Activated CD8-positive, alpha-beta memory T cell treated with anti-CD3 and anti-CD28 coated beads, Interleukin-2, amount 50 U/mL, for 48 hours (primary cell): ENCODE measurements at regions not wholly inside any gene's neighbourhood (a gene's known extent, or its start where the extent isn't known, plus 50 kb on each side); places are given as distances from the start of the nearest gene placed in this dataset.

Source experiments
- DNase-seq: peaks from one replicate; pipeline ENCODE4 v3.0.0-alpha.2; 2020

DNA sequence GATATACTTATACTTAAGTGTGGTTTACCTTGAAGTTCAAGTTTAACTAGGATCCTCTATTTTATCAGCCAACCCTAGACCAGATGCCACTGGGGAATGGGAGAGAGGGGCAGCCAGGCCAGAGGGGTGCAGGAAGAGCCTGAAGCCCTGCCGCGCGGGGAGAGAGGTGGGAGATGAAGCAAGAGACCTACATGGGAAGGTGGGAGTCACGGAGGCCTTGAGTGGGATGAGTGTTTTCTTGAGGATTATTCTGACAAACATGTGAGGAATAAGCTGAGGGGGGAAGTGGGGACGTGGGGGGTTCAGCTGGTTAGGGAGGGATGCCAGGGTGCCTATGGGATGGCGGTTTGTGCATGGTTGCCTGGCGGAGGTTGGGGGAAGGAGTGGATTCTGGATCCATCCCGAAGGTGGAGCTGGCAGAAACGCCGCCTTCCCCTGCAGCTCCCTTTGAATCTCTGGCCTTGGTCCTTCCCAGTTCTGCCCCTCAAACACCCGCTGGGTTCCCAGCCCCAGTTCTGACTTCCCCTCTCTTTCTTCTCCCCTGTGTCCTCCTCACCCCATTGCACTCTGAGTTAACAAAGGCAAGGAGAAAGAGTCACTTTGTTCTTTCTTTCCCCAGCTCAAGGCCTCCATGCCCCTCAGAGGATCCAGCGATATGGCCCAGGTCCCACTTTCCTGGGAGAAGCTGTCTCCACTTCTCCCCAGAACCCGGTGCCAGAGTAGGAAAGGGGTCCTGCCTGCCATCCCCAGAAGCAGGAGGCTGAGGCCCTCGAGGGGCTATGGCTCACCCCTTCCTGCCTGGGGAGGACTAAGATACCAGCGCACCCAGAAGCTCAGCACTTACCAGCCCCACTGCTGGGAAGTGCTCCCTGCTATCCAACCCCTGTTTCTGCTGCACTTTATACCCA, 274.2 kb downstream of the UACA start:
- no peak for DNase-seq

DNA sequence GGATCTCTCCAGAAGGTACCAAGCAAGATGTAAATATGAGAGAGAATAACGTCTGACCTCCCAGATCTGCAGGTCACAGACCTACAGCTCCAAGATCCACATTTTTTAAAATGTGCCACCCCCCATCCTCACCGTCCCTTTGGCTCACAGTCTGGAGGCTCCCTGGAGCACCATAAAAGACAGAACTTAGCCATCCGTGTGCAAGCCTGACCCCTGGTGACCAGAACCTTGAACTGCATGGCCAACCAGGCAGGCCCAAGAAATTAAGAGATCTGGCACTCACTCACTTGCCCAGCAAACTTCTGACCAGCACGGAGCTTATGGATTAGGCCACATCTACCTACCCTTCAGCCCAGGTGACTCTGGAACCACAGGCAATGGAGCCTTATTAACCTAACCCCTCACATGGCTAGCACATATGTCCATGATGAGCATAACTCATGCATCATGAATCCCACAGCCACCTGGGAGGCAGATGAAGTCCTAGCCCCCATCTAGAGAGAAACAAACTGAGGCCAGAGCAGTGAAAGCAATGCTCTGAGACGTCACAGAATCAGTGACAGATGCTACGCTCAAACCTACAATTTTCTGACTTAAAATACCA, 275.3 kb downstream of the UACA start:
- peak; percentile 88 for DNase-seq

DNA sequence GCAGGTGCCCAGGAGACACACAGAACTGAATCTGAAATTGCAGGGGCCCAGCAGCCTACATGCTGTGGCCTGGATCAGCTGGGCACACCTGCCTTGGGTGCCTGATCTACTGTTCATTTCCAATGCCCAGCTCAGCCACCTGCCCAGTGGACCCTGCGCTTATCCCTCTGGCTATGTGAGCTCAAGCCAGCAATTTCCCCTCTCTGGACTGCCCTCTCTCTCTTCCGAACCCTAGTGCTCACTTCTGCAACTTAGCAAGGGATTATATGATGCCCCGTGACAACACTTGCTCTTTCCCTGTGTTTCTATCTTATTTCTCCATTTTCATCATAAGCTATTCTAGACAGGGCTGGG, 276.0 kb downstream of the UACA start:
- no peak for DNase-seq

DNA sequence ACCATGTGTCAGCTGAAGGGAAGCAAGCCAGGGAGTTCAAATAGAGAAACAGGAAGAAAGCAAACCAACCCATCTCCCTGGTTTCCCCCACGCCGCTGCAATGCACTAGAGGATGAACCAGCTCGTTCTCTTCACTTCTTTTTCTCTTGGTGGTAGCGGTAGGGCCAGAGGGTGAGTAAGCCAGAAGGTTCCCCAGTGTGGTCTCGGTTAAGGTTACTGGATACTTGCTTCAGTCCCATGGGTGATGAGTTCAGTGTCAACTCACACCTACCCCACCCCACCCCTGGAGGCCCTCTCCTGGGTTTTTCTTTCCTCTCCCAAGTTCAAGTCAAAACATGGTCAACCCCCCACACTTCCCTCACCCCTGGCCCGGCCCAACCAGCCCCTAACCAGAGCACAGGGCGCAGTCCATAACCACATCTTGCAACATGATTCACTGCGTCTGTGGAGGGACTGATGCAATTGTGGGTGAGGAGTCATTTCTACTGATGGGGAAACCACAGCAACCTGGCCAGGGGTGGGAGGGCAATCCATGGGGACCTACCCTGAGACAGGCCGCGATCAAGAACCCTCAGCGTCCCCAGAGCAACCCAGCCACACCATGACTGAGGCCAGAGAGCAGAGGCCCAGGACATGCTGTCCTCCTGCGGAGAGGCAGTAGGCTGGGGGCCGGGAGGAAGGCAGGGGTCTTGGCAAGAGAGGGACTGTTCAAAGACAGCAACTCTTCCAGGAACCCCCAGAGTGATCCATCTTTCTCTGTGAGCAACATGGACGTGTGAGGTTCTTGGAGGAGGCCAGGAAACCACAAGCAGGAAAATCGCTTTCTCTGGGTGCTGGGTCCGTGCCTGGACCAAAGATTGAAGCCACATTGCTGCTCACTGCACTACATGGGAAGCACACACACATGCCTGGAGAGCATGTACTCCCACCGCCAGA, 276.6 kb downstream of the UACA start:
- DNase-seq: peak; percentile 89

DNA sequence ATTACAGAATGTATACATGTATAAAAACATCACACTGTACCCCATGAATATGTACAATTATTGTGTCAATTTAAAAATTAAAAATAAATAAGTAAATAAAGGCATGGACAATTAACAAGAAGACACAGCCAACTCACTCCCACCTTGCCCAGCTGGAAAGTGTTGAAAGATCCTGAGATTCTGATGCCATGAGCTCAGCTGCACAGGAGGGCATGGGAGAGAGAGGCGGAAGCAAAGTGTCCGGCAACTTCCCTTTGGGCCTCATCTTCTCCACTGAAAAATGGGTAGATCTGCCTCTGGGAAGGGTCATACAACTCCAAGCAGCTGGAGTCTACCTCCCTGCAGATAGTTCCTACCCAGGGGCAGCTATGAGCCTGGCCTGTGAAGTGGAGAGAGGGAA, 277.3 kb downstream of the UACA start:
- DNase-seq: no peak

DNA sequence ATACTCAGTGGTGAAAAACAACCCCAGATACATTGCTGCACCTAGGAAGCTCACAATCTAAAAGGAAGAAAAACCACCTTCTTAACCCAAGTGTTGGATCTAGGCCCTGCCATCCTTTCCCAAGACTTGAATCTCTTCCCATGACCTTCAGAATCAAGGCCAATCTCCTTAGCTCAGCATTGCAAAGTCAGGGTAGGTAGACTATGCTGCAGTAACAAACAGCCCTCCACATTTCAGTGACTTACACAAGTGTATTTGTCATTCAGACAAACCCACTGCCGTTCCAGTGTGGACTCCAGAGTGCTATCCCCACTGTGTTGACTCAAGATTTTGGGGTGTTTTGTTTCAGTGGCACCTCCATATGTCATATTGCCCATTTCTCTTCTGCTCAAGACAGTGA, 278.4 kb downstream of the UACA start:
- DNase-seq: no peak

DNA sequence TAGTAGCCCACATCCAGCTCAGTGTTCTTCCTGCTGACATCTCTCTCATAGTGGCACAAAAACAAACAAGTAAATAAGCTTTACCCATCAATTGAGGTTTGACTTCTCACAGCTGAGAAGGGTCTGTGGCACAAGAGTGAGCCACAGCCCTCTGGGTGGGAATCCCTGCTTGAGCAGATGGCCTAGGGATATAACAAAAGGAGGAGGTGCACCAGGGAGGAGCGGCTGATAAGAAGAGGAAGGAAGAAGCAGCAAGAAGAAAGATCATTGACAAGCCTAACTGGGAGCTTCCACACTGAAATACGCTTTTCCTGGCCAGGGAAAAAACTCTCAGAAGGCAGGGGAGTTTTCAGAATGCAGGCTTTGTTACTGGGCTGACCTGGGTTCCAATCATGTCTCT, 279.8 kb downstream of the UACA start:
- DNase-seq: no peak

DNA sequence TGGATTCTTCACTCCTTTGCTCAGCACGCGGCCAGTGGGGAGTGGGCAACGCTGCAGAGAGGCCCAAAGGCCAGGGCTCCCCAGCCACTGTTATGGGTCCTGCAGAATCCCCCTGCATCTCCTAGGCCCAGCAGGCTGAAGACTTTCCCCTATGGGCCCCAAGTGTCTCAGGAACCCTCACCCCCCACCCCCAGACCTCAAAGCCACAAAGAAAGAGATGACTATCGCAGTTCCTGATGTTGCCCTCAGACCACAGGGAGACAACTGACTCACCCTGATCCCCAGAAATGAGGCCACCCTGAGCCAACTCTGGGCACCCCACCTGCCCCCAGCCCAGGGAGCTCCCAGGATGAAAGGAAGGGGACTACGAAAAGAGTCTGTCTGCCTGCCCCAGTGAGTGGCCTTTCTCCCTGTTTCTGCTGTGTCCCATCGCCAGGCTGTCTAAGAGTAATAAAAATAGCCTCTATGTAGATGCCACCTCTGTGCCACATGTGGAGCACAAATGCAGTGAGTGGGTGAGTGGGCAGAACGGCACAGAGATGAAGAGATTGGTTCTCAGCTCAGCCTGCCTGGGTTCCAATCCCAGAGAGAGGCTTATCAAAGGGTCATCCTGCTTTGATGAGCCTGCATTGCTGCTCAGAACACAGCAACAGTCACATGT, 283.0 kb downstream of the UACA start:
- DNase-seq: peak; percentile 80

DNA sequence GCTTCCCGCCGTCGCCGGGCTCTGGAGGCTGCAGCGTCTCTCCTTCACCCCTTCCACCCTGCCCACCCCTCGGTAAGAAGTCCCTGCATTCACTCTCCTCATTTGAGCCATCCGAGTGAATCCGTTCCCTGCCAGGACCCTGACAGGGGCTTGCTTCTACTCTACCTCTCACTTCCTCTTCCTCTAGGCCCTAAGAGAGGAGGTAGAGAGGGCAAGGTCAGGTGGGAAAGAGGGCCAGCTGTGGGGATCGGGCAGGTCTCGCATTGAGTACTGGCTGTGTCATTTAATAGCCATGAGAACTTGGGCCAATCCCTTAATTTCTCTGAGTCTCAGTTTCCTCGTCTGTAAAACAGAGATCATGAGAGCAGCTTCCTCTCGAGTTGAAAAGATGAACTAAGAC, 283.6 kb downstream of the UACA start:
- DNase-seq: no peak

DNA sequence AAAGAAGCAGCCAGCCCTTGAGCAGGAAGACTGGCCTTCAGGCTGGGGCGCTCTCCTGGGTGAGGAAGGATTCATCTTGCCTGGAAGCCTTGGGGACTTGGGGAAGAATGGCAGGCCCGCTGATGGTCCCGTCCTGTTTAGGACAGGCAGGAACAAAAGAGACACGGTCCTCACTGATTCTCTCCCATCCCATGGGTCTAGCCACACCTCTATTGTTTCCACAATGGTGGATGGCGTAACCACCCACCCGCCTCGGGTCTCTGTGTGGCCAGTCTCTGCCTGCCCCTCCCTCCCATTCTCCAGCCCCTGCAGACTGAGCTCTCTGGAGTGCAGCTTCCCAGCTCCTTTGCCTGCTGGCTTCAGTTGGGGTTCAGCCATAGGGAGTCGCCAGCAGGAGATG, 284.3 kb downstream of the UACA start:
- no peak for DNase-seq

DNA sequence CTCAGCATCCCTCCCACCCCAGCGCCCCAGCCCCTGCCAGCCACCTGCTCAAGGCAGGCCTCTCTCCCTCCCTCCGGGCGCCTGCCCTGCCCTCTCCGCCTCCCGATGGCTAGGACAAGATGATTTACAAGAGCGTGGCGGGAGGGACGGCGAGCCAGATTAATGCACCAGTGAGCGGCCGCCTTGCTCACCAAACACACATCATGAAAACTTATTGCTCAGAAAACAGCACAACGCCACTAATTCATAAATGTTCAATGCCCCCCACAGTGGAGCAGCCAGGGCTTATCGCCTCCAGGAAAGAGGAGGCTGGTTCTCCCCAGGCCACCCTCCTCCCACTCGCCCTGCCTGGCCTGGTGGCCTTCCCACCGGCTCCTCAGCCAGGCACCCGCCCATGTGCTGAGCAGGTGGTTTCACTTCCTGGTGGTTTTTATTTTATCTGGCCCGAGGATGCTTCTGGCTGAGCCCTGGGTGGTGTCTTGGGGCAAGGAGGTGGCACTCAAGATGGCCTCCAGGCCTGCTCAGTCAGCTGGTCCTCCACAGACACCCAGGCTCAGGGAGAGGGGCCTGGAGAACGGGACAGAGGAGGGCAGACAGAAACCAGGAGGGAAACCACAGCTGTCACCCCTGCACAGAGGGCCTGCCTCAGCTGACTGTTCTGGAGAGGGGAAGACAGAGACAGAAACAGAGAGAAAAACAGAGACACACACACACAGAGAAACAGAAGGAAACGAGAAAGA, 284.9 kb downstream of the UACA start:
- DNase-seq: no peak

DNA sequence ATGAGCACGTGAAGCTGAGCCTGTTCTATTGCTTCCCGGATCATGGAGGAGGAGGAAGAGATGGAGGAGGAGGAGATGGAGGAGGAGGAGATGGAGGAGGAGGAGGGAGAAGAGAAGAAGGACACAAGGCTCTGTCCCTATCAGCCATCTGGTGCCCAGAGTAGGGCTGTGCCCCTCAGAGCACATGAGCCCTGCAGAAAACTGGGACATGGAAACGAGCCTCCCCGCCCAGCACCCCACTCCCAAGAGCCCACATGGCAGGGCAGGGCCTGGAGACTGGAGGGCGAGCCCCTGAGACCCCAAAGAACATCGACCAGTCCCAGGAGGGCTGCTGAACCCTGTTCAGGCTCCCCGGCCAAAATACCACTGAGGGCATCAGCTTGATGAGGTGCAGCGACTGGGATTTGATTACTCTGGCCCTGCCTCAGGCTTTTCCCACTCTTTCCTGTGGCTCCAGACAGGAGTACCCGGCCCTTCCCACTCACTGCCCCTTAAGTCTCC, 285.6 kb downstream of the UACA start:
- no peak for DNase-seq

DNA sequence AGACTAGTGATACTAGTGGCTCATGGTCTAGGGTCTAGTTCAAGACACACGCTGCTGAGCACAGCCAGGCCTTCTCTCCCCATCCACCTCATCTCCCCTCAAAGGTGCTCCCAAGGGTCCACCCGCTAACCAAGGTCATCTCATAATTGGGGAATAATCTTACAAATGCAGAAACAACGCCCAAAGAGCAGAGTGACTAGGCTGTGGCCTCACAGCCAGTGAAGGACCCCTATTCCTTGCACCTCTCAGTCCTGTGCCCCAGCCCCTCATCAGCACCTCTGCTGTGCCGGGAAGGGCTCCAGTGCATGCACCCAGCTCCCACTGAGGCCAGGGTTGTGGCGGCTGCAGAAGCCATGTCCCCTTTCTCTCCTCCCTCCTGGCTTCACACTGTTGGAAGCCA, 286.9 kb downstream of the UACA start:
- no peak for DNase-seq

DNA sequence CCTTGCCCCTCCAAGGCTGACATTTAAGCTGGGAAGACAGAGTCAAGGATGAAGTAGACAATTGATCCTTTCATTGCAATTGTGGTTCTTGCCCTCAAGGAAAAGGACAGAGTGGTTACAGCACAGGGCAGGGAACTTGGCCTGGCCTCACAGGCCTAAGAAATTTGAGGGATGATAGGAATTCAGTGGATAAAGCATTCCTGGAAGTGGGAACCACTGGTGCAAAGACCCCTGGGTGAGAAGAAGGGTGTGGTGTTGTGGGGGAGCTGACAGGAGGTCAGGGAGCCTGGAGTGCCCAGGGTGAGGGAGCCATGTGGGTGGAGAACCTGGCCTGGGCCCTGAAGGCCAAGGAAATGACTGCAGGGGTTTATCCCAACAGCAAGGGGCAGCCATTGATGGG, 287.4 kb downstream of the UACA start:
- no peak for DNase-seq

DNA sequence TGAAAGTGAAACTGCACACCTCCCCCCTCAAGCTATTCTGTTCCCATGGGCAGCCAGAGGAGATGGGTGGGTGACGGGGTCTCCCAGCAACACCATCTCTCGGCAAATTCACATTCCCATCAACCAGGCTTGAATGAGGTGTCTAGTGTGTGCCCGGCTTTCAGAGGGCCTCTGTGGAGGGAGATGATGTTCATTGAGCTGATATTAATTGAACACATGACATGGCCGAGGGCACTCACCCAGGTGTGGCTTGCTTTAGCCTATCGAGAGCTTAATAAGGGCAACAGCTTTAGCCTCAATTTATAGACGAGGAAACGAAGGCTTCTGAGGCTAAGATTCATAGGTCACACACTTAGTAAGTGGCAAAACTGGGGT, 288.0 kb downstream of the UACA start:
- DNase-seq: no peak

DNA sequence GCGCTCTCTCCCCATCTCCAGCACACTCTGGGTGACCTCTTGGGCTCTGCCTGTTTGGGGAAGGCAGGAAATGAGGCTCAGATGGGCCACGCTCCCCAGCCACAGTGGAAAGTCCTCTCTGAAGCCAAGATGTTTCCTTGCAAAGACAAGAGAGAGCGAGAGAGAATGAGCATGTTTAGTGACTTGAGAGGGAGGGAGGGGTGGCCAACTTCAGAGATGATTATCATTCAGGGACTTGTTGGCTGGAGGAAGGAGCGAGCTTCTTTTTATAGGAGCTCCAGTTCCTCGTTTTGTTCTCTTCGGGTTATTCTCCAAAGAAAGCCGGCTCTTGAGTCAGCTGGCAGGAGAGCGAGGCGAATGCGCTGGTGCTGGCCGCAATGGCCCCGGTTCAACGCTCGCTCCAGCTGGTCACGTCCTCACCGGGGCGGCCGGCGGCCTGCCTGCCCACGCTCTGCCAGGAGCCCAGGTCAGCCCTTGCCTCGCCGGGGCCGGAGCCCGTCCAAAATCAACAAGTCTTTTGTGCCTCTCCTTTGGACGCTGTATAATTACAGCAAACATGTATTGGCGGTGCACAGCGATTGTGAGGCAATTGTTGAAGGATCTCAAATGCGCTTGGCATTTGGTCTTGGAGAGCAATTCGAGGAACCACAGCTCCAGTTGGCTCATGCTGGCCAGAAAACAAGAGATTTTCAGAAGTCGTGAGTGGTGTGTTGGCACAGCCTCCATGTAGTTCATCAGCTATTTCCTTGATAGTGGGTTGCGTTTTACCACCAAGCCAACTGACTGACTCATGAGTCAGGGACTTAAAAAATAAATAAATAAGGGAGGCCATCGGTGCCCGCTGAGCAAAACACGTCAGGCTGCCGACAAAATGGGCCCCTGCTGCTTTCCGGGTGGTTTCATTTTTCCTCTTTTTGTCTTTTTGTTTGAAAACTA, 288.6 kb downstream of the UACA start:
- DNase-seq: no peak

DNA sequence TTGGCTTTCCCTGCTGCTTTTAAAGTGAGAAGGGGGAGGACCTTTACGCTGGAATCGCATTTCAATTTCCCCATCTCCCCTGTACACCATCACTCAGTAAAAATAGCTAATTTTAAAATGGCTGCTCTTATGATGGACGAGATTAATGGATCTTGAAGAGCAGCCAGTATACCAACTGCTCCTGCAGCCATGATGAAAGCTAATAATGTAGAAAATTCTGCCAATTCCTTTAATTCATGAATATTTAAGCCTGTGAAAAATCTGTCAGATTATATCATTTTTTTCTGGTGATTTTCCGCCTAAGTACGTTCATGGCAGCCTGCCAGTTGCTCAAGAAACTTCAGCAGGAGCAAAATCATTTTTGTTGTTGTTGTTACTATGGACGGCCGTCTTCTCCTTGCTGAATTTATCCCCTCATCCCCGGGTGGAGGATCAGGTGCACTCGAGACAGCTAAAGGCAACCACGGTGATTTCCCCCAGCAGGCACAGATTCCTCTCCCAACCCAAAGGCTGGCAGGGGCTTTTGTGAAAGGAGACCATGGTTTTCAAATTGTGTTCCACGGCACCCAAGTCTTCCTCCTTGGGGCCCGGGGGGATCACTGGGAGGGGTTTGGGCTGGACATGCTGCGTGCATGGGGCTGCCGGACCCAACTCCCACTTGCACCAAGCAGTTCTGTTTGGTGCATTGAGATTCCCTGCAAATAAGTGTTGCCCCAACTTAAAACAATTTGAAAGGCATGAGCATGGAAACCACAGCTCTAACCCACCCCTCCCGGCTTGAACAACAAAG, 289.6 kb downstream of the UACA start:
- DNase-seq: no peak

DNA sequence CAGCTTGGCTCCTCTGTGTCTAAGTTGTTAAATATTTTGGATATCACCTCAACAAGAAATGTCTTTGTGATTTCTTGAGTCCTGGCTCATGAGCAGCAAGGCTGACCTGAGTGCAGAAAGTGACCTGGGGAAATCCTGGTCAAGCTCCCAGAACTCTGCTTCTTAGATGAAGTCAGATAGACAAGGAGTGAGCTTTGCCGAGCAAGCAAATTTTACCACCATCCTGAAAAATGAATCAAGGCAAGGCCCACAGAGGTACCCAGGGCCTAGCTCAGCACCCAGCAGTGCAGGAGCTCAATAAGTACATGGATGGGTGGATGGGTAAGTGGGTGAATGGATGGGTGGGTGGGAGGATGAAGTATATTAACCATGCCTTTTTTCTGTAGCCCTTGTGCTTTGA, 291.8 kb downstream of the UACA start:
- no peak for DNase-seq

DNA sequence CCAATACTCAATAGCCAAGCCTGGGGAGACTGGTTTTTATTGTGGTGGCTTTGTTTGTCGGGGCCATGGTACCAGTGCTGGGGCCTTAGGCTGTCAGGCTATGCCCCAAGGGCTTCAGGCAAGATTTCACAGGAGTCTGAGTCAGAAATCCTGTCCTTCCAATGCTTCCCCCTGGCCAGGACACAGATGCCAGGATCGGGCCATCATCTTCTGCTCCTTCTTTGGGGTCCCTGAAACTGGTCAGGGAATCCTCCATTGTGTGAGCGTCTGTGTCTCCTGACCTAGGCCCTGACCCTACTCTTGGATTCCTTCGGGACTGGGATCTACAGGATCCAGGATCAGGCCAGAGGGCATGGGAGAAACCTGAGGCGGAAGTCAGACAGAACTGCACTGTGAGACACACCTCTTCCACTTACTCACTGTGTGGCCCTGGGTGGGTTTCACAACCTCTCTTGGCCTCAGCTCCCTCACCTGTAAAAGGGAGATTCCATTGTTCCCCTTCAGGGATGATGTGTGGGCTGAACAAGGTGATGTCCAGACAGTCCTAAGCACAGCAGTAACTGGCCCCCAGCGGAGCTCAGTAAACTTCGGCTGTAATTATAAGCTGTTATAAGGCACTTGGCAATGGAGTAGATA, 292.7 kb downstream of the UACA start:
- no peak for DNase-seq
